Right atrium auricular region (tissue), 2 donors: ENCODE measurements at regions not wholly inside any gene's neighbourhood (a gene's known extent, or its start where the extent isn't known, plus 50 kb on each side); places are given as distances from the start of the nearest gene placed in this dataset.

Experiments
- DNase-seq: peaks from one replicate; pipeline ENCODE4 v3.0.0-alpha.2; 2019; ENCODE audit warnings: low spot score
- H3K27ac ChIP-seq, 2 donors: fragments of 200-600 bp; sonication (generic); 1 replicate in 1 of 2; 2 replicates in 1 of 2; pipeline ENCODE4 v1.5.1; 2016 to 2019
- H3K27me3 ChIP-seq, 2 donors: fragments of 200-600 bp; sonication (generic); one replicate each; pipeline versions ENCODE4 v1.5.1 to v1.6.0; 2017 to 2019
- H3K36me3 ChIP-seq: fragments of 200-600 bp; sonication (generic); one replicate; pipeline ENCODE4 v1.5.1; 2016
- H3K4me1 ChIP-seq, 2 donors: fragments of 200-600 bp; sonication (generic); one replicate each; pipeline versions ENCODE4 v1.5.1 to v1.6.0; 2017 to 2019
- H3K4me3 ChIP-seq, 2 donors: fragments of 200-600 bp; sonication (generic); 1 replicate in 1 of 2; 2 replicates in 1 of 2; pipeline ENCODE4 v1.5.1; 2017 to 2019; ENCODE audit warnings: mild to moderate bottlenecking in 1 of 2, moderate library complexity in 1 of 2
- H3K9me3 ChIP-seq, 2 donors: fragments of 200-600 bp; sonication (generic); one replicate each; pipeline ENCODE4 v1.5.1; 2019
- CTCF ChIP-seq, 2 donors: fragments of 200-600 bp; sonication (generic); IDR thresholded peaks; one replicate each; pipeline ENCODE4 v1.5.1; 2019; ENCODE audit warnings: antibody characterized with exemption in 2 of 2

- Histone ChIP-seq H3K9me3 (no peaks in the 10 kb centered on the region), H3K27me3 (no peaks in the 10 kb centered on the region), H3K27ac (no peak overlapping the region), H3K4me1 (no peaks in the 10 kb centered on the region), H3K36me3 (no peaks in the 10 kb centered on the region), H3K4me3 (no peak overlapping the region)
- no peak for DNase-seq
- TF ChIP-seq CTCF (IDR thresholded peaks at IDR 0.05): no peak
These were observed 132.9 kb downstream of the ADRA2A start for GRCh38 chr10:111209692-111210091.

GRCh38 chr10:111211241-111211640 lies 134.4 kb downstream of the ADRA2A start:
- Histone ChIP-seq H3K27ac (no peak overlapping the region), H3K4me1 (no peaks in the 10 kb centered on the region), H3K27me3 (no peaks in the 10 kb centered on the region), H3K9me3 (no peaks in the 10 kb centered on the region), H3K36me3 (no peaks in the 10 kb centered on the region), H3K4me3 (no peak overlapping the region)
- DNase-seq: no peak
- no peak for TF ChIP-seq CTCF (IDR thresholded peaks at IDR 0.05)

DNA sequence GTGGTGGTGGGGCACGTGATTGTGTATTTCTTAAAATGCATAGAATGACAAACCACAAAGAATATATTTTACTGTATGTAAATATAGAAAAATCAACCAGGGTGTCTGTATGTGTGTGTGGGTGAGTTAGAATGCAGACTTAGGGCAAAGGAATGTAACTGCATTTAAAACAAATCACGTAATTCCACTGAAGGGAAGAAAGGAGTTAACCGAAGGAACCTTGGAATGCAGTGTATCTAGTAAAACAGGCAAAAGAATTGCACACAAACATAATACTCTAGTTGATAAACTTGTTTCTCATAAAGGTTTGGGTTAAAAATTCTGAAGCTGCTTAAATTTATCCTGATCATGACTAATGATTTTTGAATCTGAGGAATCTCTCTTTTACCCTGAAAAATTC lies 134.9 kb downstream of the ADRA2A start:
- DNase-seq: no peak
- H3K4me3 ChIP-seq: no peak overlapping the region
- no peaks in the 10 kb centered on the region for H3K36me3 ChIP-seq
- no peaks in the 10 kb centered on the region for H3K4me1 ChIP-seq
- no peak overlapping the region for H3K27ac ChIP-seq
- no peaks in the 10 kb centered on the region for H3K9me3 ChIP-seq
- no peak for TF ChIP-seq CTCF (IDR thresholded peaks at IDR 0.05)
- no peaks in the 10 kb centered on the region for H3K27me3 ChIP-seq

DNA sequence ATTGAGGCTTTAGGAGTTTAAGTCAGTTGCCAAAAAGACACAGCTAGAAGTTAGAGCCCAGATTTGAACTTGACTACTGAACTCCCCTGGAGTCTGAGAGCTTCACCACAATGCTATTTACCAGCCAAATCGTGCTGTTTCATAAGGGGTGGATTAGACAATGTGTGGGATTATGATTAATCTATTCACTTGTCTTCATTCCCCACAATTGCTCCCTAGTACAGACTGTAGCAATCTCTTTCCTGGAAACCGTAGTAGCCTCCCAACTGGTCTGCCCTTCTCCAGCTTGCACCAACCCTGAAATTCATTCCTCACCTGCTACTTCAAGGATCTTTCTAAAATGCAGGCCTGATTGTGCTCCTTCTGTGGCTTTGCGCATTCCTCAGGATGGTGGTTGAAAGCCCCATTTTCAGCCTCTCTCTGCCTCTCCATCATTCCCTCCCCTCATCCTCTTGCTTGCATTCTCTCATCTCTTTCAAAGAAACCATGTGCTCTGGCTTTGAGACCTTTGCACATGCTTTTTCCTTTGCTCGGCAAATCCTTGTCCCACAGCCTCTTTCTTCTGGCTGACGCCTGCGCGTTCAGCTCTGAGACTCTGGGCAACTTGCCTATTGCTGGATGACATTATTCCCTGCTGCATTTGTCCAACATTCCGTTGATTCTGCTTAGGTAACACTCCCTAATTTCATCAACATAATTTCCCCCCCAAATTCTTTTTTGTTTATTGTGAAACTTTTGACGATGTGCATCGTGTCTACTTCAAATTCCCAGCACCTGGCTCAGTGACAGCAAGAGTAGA lies 145.1 kb downstream of the ADRA2A start:
- DNase-seq: no peak
- peaks cover 0 to 3% of the 10 kb centered on the region in 2 donors for H3K9me3 ChIP-seq
- no peak overlapping the region for H3K4me3 ChIP-seq
- no peaks in the 10 kb centered on the region for H3K36me3 ChIP-seq
- TF ChIP-seq CTCF (IDR thresholded peaks at IDR 0.05): no peak
- no peaks in the 10 kb centered on the region for H3K27me3 ChIP-seq
- no peak overlapping the region for H3K27ac ChIP-seq
- no peaks in the 10 kb centered on the region for H3K4me1 ChIP-seq

DNA sequence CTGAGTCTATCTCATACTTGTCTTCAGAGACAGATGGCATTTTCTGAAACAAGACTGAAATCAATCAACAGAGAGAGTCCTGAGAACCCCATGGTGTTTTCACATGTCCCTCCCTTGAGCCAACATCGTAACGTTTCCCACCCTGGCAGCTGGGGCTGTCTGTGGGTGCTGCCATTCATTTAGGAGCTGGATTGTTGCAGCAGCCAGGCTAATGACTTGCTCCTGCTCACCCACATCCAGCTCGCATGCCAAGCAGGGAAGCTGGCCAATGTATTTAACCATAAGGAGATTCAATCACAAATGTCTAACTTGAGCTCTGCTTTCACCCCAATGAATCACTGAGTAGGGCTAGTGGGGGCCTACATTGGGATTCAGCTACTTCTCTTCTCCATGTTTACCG lies 146.1 kb downstream of the ADRA2A start:
- H3K4me1 ChIP-seq: no peaks in the 10 kb centered on the region
- no peak for DNase-seq
- H3K27me3 ChIP-seq: no peaks in the 10 kb centered on the region
- H3K9me3 ChIP-seq: peaks cover 0 to 3% of the 10 kb centered on the region in 2 donors
- no peaks in the 10 kb centered on the region for H3K36me3 ChIP-seq
- no peak overlapping the region for H3K27ac ChIP-seq
- H3K4me3 ChIP-seq: no peak overlapping the region
- TF ChIP-seq CTCF (IDR thresholded peaks at IDR 0.05): no peak

GRCh38 chr10:111231779-111232178 lies 154.9 kb downstream of the ADRA2A start:
- no peak overlapping the region for H3K27ac ChIP-seq
- H3K27me3 ChIP-seq: no peaks in the 10 kb centered on the region
- TF ChIP-seq CTCF (IDR thresholded peaks at IDR 0.05): no peak
- DNase-seq: no peak
- no peaks in the 10 kb centered on the region for H3K36me3 ChIP-seq
- no peaks in the 10 kb centered on the region for H3K4me1 ChIP-seq
- no peaks in the 10 kb centered on the region for H3K9me3 ChIP-seq
- no peak overlapping the region for H3K4me3 ChIP-seq
